ENCODE measurements at regions not wholly inside any gene's neighbourhood (a gene's known extent, or its start where the extent isn't known, plus 50 kb on each side); places are given as distances from the start of the nearest gene placed in this dataset.
"Not testable (repeated sequence)": the region's sequence is repeated elsewhere in the genome, so short reads cannot be mapped to it uniquely, and the experiment has no call there.

DNA sequence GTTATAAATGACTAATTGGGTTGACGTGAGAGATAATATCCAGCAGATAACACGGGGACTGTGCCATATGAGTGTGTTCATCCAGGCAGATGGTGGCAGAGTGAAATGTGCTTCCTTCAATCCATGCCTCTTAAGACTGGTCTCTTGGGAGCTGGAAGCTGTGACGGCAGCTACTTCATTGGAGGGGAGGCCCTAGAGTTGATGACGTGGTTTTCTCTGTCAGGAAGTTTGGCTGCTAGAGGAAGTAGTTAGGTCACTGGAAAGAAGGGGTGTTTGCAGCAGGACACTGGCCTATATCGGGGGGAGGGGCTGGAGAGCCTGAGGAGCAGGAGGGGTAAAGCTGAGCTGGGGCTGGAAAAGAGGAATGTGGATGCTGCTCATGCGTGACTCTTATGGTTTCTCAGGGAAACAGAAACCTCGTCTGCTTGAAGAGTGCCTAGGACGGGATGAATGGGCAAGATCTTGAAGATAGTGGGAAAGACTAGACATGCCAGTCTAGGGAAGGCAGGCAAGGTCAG is 3051.6 kb downstream of the RPIA start:
- not testable (repeated sequence) for DNase-seq

DNA sequence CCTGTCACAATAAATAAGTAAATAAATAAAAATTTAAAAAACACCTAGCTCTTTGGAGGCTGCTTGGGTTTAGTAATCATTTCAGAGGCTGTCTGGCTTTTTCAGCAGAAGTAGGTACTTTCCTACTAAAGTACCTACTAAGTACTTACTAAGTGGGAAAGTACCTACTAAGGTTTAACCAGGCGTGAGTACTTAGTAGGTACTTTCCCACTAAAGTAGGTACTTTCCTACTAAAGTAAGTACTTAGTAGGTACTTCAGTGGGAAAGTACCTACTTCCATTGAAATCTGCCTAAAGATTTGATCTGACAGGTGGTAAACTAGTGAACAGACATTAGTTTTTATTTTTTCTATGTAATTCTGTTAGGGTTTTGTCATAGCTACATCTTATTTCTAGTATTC is 3052.4 kb downstream of the RPIA start:
- DNase-seq: not testable (repeated sequence)

DNA sequence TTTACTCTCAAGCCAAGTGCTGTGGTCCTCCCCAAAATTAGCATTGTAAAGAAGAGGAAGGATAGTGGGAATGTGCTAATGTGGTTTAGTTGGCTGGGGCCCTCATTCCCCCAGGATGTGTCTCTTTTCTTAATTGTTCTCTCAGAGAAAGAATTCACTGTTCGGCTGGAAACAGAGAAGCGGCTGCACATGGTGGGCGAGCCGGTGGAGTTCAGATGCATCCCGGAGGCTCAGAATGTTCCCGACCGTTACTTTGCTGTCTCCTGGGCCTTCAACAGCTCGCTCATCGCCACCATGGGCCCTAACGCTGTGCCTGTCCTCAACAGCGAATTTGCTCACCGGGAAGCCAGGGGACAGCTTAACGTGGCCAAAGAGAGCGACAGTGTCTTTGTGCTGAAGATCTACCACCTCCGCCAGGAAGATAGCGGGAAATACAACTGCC is 3053.2 kb downstream of the RPIA start:
- DNase-seq: not testable (repeated sequence)

DNA sequence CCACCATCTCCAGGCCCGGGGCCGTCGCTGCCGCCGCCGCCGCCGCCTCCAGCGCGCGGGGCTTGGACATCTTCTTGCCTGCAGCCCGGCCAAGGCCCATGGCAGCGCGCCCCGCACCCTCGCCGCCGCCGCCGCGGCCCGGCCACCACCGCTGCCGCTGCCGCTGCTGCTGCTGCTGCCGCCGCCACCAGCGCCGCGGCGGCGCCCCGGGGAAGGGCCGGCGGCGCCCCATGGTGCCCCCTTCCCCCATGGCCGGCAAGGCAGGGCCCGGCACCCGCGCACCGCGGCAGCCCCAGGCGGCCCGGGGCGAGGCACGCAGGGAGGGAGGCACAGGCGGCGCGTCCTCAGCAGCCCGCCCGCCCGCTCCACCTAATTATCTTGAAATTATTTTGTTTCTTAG is 3057.4 kb downstream of the RPIA start:
- DNase-seq: no peak

DNA sequence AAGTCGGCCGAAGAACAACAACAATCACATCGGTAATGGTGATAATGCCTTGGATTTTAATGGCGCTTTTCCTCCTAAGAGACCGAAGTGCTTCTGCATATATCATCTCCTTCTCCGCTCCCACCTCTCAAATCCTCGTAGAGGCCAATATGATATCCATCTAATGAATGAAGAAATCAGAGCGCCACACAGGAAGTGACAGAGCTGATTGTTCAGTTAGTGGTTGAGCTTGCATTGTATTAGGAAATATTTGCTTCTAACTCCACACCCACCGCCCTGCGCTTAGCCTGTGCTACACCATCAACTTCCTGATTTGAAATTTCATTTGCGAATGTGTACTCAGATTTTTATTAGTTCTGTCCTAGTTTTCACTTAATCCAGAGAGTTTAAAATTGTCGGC is 3058.2 kb downstream of the RPIA start:
- DNase-seq: peak; percentile 6

DNA sequence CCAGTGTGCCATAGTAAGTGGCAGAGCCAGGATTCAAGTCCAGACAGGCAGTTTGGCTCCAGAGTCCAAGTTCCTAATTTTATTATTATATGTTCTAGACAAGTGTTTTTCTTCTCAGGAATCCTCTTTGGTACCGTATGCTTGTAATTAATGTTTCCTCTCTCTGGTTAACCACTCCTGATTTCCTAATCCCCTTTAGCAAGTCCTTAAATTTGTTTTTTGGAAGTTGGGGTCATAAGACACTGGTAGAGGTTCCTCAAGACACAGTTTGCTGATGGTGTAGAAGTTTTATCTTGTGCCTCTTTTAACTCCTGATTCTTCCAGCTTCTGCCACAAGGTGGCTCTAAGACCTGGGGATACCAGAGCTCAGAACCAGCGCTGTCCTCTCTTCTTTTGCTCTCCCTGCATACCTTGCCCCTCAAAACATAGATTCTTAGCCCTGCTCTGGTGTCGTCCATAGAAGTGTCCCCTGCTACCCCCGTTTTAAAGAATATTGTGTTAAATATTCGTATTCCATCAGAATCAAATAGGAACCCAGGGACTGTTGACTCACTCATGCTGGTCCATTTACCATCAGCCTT is 3068.0 kb downstream of the RPIA start:
- not testable (repeated sequence) for DNase-seq

DNA sequence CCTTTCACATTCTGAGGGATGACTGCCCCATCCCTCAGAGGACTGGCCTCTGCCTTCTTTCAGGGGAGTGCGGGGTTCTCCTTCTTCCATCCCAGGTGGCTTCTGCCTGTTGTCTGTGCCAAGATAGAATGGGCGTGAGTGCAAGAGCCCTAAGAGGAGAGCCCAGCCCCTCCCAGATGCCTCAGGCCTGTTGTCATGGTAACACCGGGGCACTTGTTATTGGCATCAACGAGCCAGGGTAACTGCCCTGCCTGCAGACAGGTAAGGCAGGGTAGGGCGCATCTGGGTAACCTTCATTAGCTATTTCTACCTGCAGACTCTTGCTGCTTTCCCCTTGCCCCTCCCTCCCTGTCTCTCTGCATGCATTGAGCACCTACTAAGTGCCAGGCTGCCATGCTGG is 3069.2 kb downstream of the RPIA start:
- DNase-seq: not testable (repeated sequence)

DNA sequence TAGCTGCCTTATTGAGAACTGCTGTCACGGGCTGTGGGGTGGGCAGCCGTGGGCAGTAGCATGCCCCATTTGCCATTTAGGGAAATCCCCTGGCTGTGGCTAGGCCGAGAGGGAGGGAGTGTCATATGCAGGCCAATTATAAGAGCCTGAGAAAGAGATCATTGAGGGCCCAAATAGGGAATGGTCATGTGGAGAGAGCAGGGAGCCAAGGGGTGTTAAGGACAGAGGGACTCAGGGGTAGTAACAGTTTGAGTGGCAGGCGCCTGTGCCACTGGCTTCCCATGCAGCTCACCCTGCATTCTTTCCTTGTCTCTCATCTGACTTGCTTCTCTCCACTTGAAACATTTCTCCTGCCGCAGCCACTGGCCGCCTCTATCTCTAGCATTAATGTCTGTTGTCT is 3070.8 kb downstream of the RPIA start:
- not testable (repeated sequence) for DNase-seq

DNA sequence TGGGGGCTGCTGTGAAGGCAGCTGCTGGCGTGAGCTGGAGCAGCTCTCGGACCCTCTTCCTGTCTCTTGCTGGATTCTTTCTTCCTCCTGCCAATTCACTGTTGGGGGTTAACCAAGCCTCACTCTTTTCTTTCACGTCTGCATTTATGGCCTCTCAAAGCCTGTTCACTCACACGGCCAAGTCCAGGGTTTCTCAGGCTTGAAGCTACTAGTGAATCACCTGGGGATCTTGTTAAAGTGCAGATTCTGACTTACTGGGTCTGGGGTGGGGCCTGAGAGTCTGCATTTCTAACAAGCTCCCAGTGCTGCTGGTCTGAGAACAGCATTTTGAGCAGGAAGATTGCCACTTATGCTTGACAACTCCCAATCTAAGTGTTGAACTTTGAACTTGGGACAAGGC is 3072.2 kb downstream of the RPIA start:
- not testable (repeated sequence) for DNase-seq

DNA sequence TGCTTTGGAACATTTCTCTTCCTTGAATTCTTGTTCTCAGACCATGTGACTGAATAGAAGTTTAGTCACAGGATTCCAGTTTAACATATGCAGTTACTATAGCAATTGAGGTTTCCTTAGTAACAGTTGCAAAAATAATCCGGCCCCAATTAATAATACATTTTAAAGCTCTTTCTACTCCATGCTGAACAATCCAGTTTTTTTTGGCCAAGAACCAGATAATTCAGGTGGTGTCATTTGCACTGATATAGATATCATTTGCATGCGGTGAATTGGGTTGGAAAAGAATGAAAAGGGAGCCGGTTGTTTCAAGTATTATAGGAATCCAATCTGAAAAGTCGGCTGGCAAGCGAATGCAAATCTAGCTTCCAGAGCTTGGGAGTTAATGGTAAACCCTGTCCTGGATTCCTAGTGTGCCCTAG is 3073.1 kb downstream of the RPIA start:
- not testable (repeated sequence) for DNase-seq

DNA sequence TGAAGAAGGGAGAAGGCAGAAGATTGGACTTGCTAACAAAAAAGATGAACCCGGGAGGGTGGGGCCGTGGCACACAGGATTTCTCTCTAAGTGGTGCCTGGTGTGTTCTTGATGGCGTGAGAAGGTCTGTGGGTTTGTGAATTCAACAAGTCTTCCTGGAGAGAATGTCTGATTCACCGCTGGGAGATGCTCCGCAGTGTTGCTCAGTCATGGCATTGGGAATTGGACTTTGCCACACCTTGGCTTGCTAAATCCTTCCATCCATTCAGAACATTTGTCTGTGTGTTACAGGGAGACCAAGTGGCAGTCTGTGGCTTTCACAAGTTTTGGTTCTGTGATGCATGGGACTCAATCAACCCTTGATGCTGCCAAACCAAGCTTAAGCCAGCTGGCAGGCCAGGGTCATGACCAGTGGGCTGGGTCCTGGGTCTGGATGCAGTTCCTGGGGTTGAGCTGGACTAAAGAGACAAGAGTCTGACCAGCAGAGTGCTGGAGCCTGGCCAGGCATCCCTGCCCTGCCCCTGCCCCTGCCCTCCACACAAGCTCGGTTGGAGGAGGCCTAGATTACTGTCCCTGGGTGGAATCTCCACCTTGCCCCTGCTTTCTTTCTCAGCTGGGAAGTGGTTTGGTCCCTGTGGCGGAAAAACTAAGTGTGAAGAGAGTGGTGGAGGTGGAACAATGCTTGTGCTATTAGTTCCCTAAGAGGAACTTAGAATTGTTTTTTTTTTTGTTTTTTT is 3073.7 kb downstream of the RPIA start:
- not testable (repeated sequence) for DNase-seq

DNA sequence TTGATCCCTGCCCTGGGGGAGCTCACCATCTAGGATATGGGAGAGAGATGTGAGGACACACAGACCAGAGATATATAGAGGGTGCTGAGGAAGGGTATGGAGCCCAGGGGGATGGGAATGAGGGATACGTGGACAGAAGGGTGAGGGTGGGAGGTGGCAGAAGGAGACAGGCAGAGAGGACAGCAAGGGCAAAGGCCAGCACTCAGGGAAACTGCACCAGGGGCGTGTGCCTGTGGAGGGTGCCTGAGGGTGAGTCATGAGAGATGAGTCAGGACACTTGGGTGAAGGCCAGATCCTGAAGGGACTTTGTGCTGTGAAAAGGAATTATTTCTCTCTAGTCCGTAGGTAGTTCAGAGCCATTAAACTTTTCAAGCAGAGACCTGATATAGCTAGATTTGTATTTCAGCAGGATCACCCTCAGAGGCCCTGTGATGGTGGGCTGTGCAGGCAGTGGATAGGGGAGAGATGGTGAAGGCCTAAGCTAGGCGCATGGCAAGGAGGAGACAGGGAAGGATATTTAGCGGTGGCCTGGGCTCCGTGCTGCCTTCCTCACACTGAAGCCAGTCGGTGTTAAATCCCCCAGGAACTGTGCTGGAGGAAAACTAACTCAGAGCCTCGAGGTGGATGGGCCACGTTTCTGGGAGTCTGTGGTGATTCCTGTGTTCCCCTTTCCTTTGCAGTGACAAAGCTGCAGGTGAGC is 3075.0 kb downstream of the RPIA start:
- peak; percentile 13 for DNase-seq

DNA sequence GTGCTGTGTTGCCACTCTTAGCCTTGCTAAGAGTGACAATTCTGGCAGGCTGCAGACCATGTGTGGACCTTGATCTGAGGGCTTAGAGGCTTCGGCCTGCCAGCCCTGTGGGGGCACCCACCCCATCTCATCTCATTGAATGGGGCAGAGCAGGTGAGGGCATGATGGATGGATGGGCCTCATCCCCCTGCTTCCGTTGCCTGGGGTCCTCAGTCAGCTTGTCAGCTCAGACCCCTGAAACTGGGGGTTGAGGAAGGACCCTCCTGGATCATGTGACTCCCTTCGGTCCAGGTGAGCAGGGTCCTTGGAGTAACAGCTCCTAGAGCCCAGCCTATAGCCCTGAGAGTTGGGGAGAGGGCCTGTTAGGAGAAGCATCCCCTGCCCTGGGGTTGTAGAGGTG is 3076.8 kb downstream of the RPIA start:
- DNase-seq: not testable (repeated sequence)

DNA sequence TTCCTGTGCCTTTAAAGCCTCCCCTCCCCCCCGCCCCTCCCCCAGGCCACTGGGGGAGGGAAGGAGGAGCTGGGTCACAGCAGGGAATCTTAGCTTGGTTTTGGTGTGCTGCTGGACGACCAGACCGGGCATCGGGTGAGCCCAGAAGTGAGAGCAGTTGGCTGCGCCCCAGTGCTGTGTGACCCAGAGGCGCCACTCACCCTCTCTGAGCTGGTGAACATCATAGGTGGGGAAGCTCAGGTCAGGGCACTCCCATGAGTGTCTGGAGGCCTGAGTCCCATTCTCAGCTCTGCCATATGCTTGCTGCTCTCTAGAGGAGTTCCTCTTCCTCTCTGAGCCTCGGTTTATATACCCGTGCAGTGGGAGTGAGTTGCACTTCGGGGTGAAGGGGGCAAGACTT is 3077.5 kb downstream of the RPIA start:
- not testable (repeated sequence) for DNase-seq

DNA sequence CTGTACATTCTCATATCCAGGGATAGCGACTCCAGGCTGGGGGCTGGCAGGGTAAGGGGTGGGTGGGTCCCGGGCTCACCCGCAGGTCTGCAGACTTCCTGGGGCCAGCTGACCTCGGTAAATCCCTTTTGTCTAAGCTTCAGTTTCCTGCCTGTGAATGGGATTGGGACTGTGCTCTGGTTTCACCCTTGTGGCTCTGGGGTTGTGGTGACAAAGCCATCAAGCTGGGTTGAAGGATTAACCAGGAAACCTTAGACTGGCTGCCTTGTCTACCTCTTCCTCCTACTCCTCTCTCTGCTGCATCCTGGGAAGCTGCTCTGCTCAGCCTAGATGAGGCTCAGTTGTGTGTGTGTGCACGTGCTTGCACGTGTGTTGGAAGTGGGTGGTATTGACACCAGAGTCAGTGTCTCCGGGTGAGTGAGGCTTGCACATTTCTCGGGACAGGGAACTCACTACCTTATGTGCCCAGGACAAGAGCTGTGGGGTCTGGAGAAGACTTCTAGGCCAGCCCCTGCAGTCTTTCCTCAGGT is 3078.6 kb downstream of the RPIA start:
- DNase-seq: not testable (repeated sequence)

DNA sequence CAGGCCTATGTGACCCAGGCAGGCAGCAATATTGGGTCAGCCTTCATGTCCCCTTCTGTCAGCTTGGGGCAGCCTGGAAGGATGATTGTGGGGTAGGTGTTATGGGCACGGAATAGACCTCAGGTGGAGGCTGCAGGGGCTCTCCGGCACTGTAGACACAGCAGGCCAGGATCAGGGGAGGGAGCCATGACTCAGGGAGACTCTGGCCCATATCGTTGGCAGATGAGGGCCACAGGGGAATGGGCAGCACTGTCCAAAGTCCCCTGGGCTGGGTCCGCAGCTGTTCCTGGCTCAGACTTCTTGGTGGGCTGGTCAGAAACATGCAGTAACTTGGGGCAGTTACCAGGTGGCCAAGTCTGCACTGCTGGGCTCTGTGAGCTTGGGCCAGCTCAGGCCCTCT is 3080.1 kb downstream of the RPIA start:
- not testable (repeated sequence) for DNase-seq

DNA sequence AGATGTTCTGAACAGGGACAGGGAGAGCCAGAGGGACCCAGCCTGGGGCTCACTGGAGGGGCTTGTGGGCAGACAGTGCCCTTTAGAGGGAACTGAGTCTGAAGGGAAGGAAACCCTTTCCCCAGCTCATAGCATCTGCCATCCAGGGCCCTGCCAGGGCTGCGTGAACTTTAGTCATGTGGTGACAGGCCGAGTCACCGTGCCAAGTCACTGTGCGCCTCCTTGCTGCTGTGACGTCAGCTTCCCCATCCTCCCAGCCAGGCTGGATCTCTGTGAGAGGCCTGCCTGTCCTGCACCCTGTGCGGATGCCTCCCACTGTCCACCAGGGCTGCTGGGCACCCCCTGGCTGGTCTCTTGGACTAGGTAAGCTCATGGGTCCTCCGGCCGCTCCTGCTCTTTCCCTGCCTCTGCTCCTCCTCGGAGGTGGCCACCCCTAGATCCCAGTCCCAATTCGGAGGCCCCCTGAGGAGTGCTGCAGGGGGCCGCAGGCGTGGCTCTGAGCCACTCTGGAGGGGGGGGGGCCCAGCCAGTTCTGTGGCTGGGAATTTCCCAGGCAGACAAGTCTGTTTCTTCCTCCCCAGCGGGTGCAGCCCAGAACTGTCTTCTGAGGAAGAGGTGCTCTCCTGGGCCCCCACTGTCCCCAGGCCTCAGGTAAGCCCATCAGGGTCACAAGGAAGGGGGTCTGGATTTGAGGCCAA is 3080.9 kb downstream of the RPIA start:
- not testable (repeated sequence) for DNase-seq

DNA sequence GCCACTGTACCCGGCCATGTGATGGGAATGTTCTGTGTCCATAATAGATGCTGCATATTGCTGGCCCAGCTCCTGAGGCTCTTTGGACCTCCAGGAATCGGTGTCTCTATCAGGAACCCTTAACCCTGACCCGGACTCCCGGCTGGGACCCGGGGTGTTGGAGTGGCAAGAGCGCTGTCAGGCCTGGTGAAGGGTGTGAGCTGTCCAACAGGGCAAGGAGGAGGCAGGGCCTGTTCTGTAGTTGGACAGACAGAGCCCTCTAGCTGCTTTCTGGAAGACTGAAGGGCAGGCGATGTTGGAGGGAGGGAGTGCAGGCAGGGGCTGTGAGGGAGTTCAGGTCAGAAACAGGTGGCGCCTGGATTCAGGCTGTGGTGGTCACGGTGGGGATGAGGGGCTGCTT is 3082.3 kb downstream of the RPIA start:
- not testable (repeated sequence) for DNase-seq

DNA sequence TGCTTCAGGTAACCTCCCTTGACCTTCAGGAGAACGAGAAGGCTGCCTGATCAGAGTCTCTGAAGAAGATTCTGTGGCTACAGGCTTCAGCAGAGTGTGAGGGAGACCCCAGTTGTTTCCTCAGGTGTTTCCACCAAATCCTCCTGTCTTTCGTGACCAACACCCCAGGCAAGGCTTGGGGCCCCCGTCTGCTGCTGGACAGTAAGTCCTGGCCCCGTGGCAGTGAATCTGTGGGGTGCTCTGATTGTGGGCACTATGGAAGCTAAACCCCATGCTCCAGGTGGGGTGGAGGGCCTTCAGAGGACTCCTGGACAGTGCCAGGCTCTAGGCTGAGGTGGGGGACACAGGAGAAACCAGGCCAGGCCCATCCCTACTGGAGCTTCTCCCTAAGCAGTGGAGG is 3083.7 kb downstream of the RPIA start:
- DNase-seq: not testable (repeated sequence)

DNA sequence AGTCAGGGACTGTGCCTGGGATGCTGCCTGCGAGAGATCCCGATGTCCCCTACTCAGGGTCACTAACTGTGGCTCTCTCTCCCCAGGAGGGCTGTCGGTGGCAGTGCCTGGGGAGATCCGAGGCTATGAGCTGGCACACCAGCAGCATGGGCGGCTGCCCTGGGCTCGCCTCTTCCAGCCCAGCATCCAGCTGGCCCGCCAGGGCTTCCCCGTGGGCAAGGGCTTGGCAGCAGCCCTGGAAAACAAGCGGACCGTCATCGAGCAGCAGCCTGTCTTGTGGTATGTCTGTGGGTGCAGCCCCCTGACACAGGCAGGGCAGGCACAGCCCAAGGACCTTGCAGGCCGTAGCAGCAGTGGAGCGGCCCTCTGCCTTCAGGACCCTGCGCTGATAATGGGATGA is 3088.9 kb downstream of the RPIA start:
- not testable (repeated sequence) for DNase-seq

DNA sequence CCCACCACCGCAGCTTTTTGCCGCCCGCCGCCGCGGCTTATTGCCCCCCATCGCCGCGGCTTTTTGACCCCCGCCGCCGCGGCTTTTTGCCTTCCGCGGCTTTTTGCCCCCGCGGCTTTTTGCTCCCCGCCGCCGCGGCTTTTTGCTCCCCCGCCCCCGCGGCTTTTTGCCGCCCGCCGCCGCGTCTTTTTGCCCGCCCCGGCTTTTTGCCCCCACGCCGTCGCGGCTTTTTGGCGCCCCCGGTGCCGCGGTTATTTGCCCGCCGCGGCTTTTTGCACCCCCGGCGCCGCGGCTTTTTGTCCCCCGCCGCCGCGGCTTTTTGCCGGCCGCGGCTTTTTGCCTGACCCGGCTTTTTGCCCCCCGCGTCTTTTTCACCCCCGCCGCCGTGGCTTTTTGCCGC is 3061.8 kb upstream of the TEKT4 start:
- not testable (repeated sequence) for DNase-seq
